ENCODE measurements at regions not wholly inside any gene's neighbourhood (a gene's known extent, or its start where the extent isn't known, plus 50 kb on each side); places are given as distances from the start of the nearest gene placed in this dataset.

DNA sequence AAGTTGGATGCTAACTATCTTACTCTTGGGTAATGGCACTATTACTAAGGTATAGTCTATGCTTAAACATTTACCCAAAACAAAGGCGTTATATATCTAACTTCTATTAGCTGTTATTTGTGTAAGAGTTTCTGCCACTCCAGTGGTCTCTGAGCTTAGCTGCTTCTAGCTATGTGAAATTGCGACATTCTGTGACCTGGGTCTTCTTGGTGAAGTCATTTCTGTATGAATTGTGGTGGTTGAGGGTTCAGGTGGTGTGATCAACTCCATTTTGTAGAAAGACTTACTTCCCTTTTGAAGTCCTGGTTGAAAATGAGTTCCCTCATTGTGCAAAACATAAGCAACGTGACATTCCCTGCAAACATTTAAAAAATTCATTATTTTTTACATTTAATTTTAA, 221.6 kb downstream of the PIK3C3 start (continued):
- no peak for TF ChIP-seq RFX5 (IDR thresholded peaks at IDR 0.05)

DNA sequence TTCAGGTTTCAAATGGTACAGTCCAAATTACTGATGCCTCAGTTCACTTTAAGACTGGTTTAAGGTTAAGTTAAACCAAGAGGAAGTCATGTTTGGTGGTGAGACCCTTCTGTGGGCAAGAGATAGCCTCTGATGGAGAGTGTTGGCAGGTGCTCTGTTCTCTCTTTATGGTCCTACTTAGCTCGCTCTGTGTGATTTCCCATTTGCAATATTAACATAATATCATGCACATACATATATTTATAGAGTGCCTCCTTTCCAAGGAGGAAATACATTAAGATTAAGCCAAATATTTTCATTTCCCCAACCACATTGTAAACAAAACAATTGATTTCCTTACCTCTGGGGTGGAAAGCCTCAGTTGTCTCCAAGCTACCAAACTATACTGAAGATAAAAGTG, 222.4 kb downstream of the PIK3C3 start:
- Histone ChIP-seq H3K4me1 (no peaks in the 10 kb centered on the region), H3K4me2 (no peak overlapping the region), H3K9me3 (no peaks in the 10 kb centered on the region), H3K4me3 (no peak overlapping the region), H3K27ac (no peak overlapping the region)
- DNase-seq (ENCODE audit: low read depth in 1 of 2, low spot score in 1 of 2) (no peak), FAIRE-seq (no peak), ATAC-seq (no peak)
- TF ChIP-seq NPAS2 (CRISPR knock-in tag; IDR thresholded peaks at IDR 0.05; ENCODE audit: borderline replicate concordance) (no peak), BHLHE40 (IDR thresholded peaks at IDR 0.05; ENCODE audit: low read depth, low read length) (no peak), ZSCAN20 (CRISPR knock-in tag; IDR thresholded peaks at IDR 0.05) (no peak), RAD21 (conservative IDR thresholded peaks at IDR 0.05 in 1 of 2, IDR thresholded peaks at IDR 0.05 in 1 of 2) (no peak), KDM1A (IDR thresholded peaks at IDR 0.05; ENCODE audit: low read depth) (no peak), RARB (CRISPR knock-in tag; IDR thresholded peaks at IDR 0.05) (no peak), HOXA7 (CRISPR knock-in tag; IDR thresholded peaks at IDR 0.05) (no peak), CEBPB (IDR thresholded peaks at IDR 0.05) (no peak), KDM5A (IDR thresholded peaks at IDR 0.05) (no peak), PHF8 (IDR thresholded peaks at IDR 0.05; ENCODE audit: borderline replicate concordance, low read depth) (no peak)
- TF ChIP-seq, protein P1, sequence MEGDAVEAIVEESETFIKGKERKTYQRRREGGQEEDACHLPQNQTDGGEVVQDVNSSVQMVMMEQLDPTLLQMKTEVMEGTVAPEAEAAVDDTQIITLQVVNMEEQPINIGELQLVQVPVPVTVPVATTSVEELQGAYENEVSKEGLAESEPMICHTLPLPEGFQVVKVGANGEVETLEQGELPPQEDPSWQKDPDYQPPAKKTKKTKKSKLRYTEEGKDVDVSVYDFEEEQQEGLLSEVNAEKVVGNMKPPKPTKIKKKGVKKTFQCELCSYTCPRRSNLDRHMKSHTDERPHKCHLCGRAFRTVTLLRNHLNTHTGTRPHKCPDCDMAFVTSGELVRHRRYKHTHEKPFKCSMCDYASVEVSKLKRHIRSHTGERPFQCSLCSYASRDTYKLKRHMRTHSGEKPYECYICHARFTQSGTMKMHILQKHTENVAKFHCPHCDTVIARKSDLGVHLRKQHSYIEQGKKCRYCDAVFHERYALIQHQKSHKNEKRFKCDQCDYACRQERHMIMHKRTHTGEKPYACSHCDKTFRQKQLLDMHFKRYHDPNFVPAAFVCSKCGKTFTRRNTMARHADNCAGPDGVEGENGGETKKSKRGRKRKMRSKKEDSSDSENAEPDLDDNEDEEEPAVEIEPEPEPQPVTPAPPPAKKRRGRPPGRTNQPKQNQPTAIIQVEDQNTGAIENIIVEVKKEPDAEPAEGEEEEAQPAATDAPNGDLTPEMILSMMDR (IDR thresholded peaks at IDR 0.05): no peak
- TF ChIP-seq, protein P2, sequence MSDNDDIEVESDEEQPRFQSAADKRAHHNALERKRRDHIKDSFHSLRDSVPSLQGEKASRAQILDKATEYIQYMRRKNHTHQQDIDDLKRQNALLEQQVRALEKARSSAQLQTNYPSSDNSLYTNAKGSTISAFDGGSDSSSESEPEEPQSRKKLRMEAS (IDR thresholded peaks at IDR 0.05): no peak
- TF ChIP-seq, protein P3, sequence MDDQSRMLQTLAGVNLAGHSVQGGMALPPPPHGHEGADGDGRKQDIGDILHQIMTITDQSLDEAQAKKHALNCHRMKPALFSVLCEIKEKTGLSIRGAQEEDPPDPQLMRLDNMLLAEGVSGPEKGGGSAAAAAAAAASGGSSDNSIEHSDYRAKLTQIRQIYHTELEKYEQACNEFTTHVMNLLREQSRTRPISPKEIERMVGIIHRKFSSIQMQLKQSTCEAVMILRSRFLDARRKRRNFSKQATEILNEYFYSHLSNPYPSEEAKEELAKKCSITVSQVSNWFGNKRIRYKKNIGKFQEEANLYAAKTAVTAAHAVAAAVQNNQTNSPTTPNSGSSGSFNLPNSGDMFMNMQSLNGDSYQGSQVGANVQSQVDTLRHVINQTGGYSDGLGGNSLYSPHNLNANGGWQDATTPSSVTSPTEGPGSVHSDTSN (IDR thresholded peaks at IDR 0.05): no peak
- ChIA-PET CTCF (no interaction called here), POLR2A (no interaction called here)
- 5% methylated on average over 1 of the region's 1 CpG for WGBS (ENCODE audit: missing lambda C conversion rate)

DNA sequence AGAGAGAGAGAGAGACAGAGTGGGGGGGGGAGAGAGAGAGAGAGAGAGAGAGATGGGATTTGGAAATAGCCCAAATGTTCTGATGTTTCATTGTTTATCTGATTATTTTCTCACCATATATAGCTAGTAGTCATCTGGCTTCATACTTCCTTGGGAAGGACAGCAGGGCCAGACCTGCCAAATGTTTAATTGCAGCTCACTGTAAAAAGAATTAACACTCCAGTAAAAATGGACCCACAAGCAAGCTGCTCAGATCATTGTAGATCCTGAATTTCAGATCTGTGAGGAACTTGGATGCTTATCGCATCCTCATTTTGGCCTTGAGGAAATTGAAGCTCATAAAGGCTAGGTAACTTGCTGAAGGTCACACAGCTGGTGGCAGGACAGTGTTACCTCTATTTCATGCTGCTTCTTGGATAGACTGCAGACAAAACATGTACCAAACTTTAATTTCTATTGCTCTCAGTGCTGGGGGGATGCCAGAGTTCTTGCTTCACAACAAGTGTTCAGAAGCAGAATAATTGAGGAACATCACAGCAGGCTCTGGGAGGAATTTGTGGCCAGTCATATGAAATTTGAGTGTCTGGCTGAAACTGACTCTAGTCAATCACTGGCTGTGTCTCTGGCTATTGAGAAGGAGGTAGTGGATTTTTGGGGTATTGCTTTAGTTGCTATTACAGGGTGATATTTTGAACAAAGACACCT, 223.5 kb downstream of the PIK3C3 start:
- Histone ChIP-seq H3K27ac (no peak overlapping the region), H3K4me1 (peaks cover 6% of the 10 kb centered on the region; the same call in 2 of the 3 replicates), H3K9me3 (no peaks in the 10 kb centered on the region), H3K4me3 (no peak overlapping the region), H3K4me2 (no peak overlapping the region)
- FAIRE-seq (no peak), ATAC-seq (no peak), DNase-seq (ENCODE audit: low read depth in 1 of 2, low spot score in 1 of 2) (no peak)
- ChIA-PET POLR2A (no interaction called here), CTCF (no interaction called here)
- WGBS (ENCODE audit: missing lambda C conversion rate): 82% methylated on average over 1 of the region's 1 CpG
- TF ChIP-seq SMC3 (IDR thresholded peaks at IDR 0.05) (no peak), EHMT2 (IDR thresholded peaks at IDR 0.05; ENCODE audit: low read depth) (no peak), ZSCAN20 (CRISPR knock-in tag; IDR thresholded peaks at IDR 0.05) (no peak), EHF (CRISPR knock-in tag; IDR thresholded peaks at IDR 0.05) (no peak), CBX8 (IDR thresholded peaks at IDR 0.05) (no peak), HEYL (CRISPR knock-in tag; IDR thresholded peaks at IDR 0.05) (no peak), TFCP2L1 (CRISPR knock-in tag; IDR thresholded peaks at IDR 0.05) (no peak), KDM1A (IDR thresholded peaks at IDR 0.05; ENCODE audit: low read depth) (no peak), HOXB13 (CRISPR knock-in tag; IDR thresholded peaks at IDR 0.05; ENCODE audit: low read depth) (no peak), KDM5A (IDR thresholded peaks at IDR 0.05) (no peak), SREBF2 (IDR thresholded peaks at IDR 0.05) (no peak)
- TF ChIP-seq, protein P4, sequence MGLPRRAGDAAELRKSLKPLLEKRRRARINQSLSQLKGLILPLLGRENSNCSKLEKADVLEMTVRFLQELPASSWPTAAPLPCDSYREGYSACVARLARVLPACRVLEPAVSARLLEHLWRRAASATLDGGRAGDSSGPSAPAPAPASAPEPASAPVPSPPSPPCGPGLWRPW (IDR thresholded peaks at IDR 0.05): no peak
- TF ChIP-seq, protein P5, sequence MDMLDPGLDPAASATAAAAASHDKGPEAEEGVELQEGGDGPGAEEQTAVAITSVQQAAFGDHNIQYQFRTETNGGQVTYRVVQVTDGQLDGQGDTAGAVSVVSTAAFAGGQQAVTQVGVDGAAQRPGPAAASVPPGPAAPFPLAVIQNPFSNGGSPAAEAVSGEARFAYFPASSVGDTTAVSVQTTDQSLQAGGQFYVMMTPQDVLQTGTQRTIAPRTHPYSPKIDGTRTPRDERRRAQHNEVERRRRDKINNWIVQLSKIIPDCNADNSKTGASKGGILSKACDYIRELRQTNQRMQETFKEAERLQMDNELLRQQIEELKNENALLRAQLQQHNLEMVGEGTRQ (IDR thresholded peaks at IDR 0.05): no peak
- TF ChIP-seq, protein P3 (IDR thresholded peaks at IDR 0.05): no peak
